HCT116 (cell line): ENCODE measurements at regions not wholly inside any gene's neighbourhood (a gene's known extent, or its start where the extent isn't known, plus 50 kb on each side); places are given as distances from the start of the nearest gene placed in this dataset.

Source experiments
- ATAC-seq: fragments of 200-7000 bp; cut with Tn5 transposase; 2 replicates; pipeline ENCODE4 v1.9.1; 2020; ENCODE audit warnings: mild to moderate bottlenecking, moderate library complexity
- BruUV-seq: library from RNA; stranded (reverse); fragments of 400-500 nt; replicated peaks from 2 replicates; lab custom pipeline; 2021; lab: Mats Ljungman, UMichigan
- CTCF ChIA-PET: fragments of 300-600 bp; sonication (Branson Sonifier 250); formaldehyde crosslinking; loops from one replicate; lab custom pipeline; 2021; ENCODE audit warnings: antibody characterized with exemption; lab: Charles Lee
- POLR2A ChIA-PET: fragments of 300-600, 350-600 bp; sonication (Branson Sonifier 250); formaldehyde crosslinking; loops from one replicate; lab custom pipeline; 2021; ENCODE audit warnings: antibody characterized with exemption; lab: Charles Lee
- RAD21 ChIA-PET, 2 experiments: fragments of 300-600 bp; sonication (Branson Sonifier 250); formaldehyde crosslinking; loops; one replicate each; lab custom pipeline; 2023; ENCODE audit warnings: low total read pairs in 2 of 2; ENCODE audit not compliant: uncharacterized antibody in 2 of 2, unreplicated experiment in 2 of 2, low non-redundant PET in 1 of 2; lab: Charles Lee
- DNase-seq: peaks from one replicate; pipeline ENCODE4 v3.0.0-alpha.2; 2010; ENCODE audit warnings: low read depth, low spot score
- H2AFZ ChIP-seq: fragments of 200-600 bp; shearing (Covaris generic), sonication (generic); 2 replicates; pipeline ENCODE4 v1.6.1; 2017; ENCODE audit warnings: low read depth, mixed run types, mixed read lengths, antibody characterized with exemption, low read length; ENCODE audit not compliant: poor library complexity, severe bottlenecking
- H3K27ac ChIP-seq: 2 replicates; pipeline ENCODE4 v1.5.1; 2012; ENCODE audit warnings: low read depth, low read length
- H3K27me3 ChIP-seq: fragments of 200-600 bp; sonication (generic); 2 replicates; pipeline ENCODE4 v1.6.1; 2016; ENCODE audit warnings: mixed run types, low read length, mixed read lengths; ENCODE audit not compliant: insufficient read depth
- H3K36me3 ChIP-seq, 2 experiments: fragments of 200-500 bp in 1 of 2; fragments of 200-600 bp in 1 of 2; sonication (Bioruptor generic) in 1 of 2; sonication (generic) in 1 of 2; 2 replicates each; pipeline versions ENCODE4 v1.5.1 to v1.6.1; 2014 to 2016; ENCODE audit warnings: low read length in 2 of 2, inconsistent platforms in 1 of 2, mixed read lengths in 1 of 2, mixed run types in 1 of 2; ENCODE audit not compliant: insufficient read depth in 2 of 2, control insufficient read depth in 1 of 2
- H3K4me1 ChIP-seq, 2 experiments: fragments of 200-600 bp in 1 of 2; sonication (generic) in 1 of 2; 2 replicates each; pipeline versions ENCODE4 v1.5.1 to v1.6.1; 2012 to 2017; ENCODE audit warnings: low read length in 2 of 2, inconsistent platforms in 1 of 2, mild to moderate bottlenecking in 1 of 2, mixed read lengths in 1 of 2, mixed run types in 1 of 2, moderate library complexity in 1 of 2; ENCODE audit not compliant: insufficient read depth in 2 of 2, control insufficient read depth in 1 of 2
- H3K4me2 ChIP-seq: fragments of 200-600 bp; sonication (generic); 2 replicates; pipeline ENCODE4 v1.6.1; 2017; ENCODE audit warnings: mixed run types, low read length, mixed read lengths
- H3K4me3 ChIP-seq, 2 experiments: fragments of 200-600 bp in 1 of 2; sonication (generic) in 1 of 2; replicated peaks in 1 of 2; 2 replicates each; pipeline ENCODE4 v1.5.1; 2011 to 2016; ENCODE audit warnings: low read length in 2 of 2, control low read depth in 1 of 2, low read depth in 1 of 2, mild to moderate bottlenecking in 1 of 2, mixed read lengths in 1 of 2, mixed run types in 1 of 2
- H3K79me2 ChIP-seq: fragments of 200-600 bp; sonication (generic); 2 replicates; pipeline ENCODE4 v1.6.1; 2017; ENCODE audit warnings: mild to moderate bottlenecking, mixed run types, low read length, moderate library complexity, mixed read lengths; ENCODE audit not compliant: insufficient read depth
- H3K9ac ChIP-seq: fragments of 200-600 bp; sonication (generic); 2 replicates; pipeline ENCODE4 v1.6.1; 2016; ENCODE audit warnings: low read length, mixed read lengths
- H3K9me2 ChIP-seq: fragments of 200-600 bp; sonication (generic), shearing (Covaris generic); 2 replicates; pipeline ENCODE4 v1.6.1; 2017; ENCODE audit warnings: mixed run types, mild to moderate bottlenecking, moderate library complexity; ENCODE audit not compliant: insufficient read depth
- H3K9me3 ChIP-seq, 2 experiments: fragments of 200-500 bp in 1 of 2; fragments of 200-600 bp in 1 of 2; sonication (Bioruptor generic) in 1 of 2; sonication (generic) in 1 of 2; 2 replicates each; pipeline ENCODE4 v1.6.1; 2014 to 2017; ENCODE audit warnings: low read length in 2 of 2, mixed read lengths in 2 of 2, inconsistent platforms in 1 of 2, low read depth in 1 of 2, mild to moderate bottlenecking in 1 of 2, mixed run types in 1 of 2, moderate library complexity in 1 of 2; ENCODE audit not compliant: control insufficient read depth in 1 of 2, insufficient read depth in 1 of 2
- H4K20me1 ChIP-seq: fragments of 200-600 bp; sonication (generic), shearing (Covaris generic); 2 replicates; pipeline ENCODE4 v1.6.1; 2017; ENCODE audit warnings: mixed run types, mild to moderate bottlenecking, moderate library complexity; ENCODE audit not compliant: insufficient read depth
- CBX3 ChIP-seq: IDR thresholded peaks from 2 replicates; pipeline ENCODE4 v1.6.1; 2012; ENCODE audit warnings: low read depth
- CEBPB ChIP-seq: IDR thresholded peaks from 2 replicates; pipeline ENCODE4 v1.6.1; 2012; ENCODE audit warnings: low read depth
- EGR1 ChIP-seq: IDR thresholded peaks from 2 replicates; pipeline ENCODE4 v1.6.1; 2012; ENCODE audit warnings: low read depth
- ELF1 ChIP-seq: IDR thresholded peaks from 2 replicates; pipeline ENCODE4 v1.6.1; 2012; ENCODE audit warnings: low read depth, borderline replicate concordance
- EZH2phosphoT487 ChIP-seq: fragments of 200-600 bp; IDR thresholded peaks from 2 replicates; pipeline ENCODE4 v1.6.1; 2018; ENCODE audit warnings: antibody characterized with exemption, borderline replicate concordance
- FOSL1 ChIP-seq: IDR thresholded peaks from 2 replicates; pipeline ENCODE4 v1.6.1; 2012; ENCODE audit warnings: low read depth
- JUND ChIP-seq: IDR thresholded peaks from 2 replicates; pipeline ENCODE4 v1.6.1; 2012
- MAX ChIP-seq: IDR thresholded peaks from 2 replicates; pipeline ENCODE4 v1.6.1; 2012
- POLR2AphosphoS5 ChIP-seq: IDR thresholded peaks from 2 replicates; pipeline ENCODE4 v1.6.1; 2011; ENCODE audit warnings: mild to moderate bottlenecking, low read depth, low read length, moderate library complexity
- RAD21 ChIP-seq: IDR thresholded peaks from 2 replicates; pipeline ENCODE4 v1.6.1; 2012; ENCODE audit warnings: low read depth, mild to moderate bottlenecking
- REST ChIP-seq: IDR thresholded peaks from 2 replicates; pipeline ENCODE4 v1.6.1; 2012; ENCODE audit warnings: low read depth
- SIN3A ChIP-seq: IDR thresholded peaks from 2 replicates; pipeline ENCODE4 v1.6.1; 2012; ENCODE audit warnings: low read depth
- SRF ChIP-seq: IDR thresholded peaks from 2 replicates; pipeline ENCODE4 v1.6.1; 2012; ENCODE audit warnings: low read depth
- TCF7L2 ChIP-seq: IDR thresholded peaks from 2 replicates; pipeline ENCODE4 v1.7.0; 2011; ENCODE audit warnings: borderline replicate concordance, inconsistent platforms; ENCODE audit not compliant: insufficient read depth, insufficient read length; ENCODE audit errors: extremely low read depth
- YY1 ChIP-seq: IDR thresholded peaks from 2 replicates; pipeline ENCODE4 v1.6.1; 2011; ENCODE audit warnings: low read length, low read depth, moderate library complexity, mild to moderate bottlenecking; ENCODE audit not compliant: insufficient replicate concordance; ENCODE audit errors: extremely low read depth
- ZBTB33 ChIP-seq: IDR thresholded peaks from 2 replicates; pipeline ENCODE4 v1.6.1; 2011; ENCODE audit warnings: mild to moderate bottlenecking, low read length, moderate library complexity; ENCODE audit not compliant: insufficient replicate concordance; ENCODE audit errors: extremely low read depth
- ZFX ChIP-seq: fragments of 450-650 bp; IDR thresholded peaks from 2 replicates; pipeline ENCODE4 v1.6.1; 2017
- ZNF274 ChIP-seq: fragments of 200-500 bp; sonication (Bioruptor generic); IDR thresholded peaks from 2 replicates; pipeline ENCODE4 v1.6.1; 2014; ENCODE audit warnings: mild to moderate bottlenecking, low read depth, low read length, inconsistent platforms
- intact Hi-C: fragments of 100-400 bp; cut with micrococcal nuclease; formaldehyde crosslinking; loops from 2 replicates; pipeline ENCODE4 v1.10.0; 2022

- Histone ChIP-seq H3K9me3 (no peaks in the 10 kb centered on the region), H3K4me1 (no peaks in the 10 kb centered on the region), H3K4me3 (no peak overlapping the region), H3K9ac (no peak overlapping the region), H2AFZ (no peak overlapping the region), H3K27me3 (no peaks in the 10 kb centered on the region), H3K9me2 (no peaks in the 10 kb centered on the region), H3K4me2 (no peak overlapping the region), H4K20me1 (no peaks in the 10 kb centered on the region), H3K79me2 (no peaks in the 10 kb centered on the region), H3K36me3 (no peaks in the 10 kb centered on the region), H3K27ac (no peak overlapping the region)
- intact Hi-C loops = no loop called here
- no peak for ATAC-seq
- POLR2A ChIA-PET = no interaction called here
- CTCF ChIA-PET = no interaction called here
- RAD21 ChIA-PET = no interaction called here
- TF ChIP-seq SRF = no peak
- no peak for TF ChIP-seq ZBTB33
- TF ChIP-seq REST = no peak
- TF ChIP-seq MAX = no peak
- TF ChIP-seq ZFX = no peak
- no peak for TF ChIP-seq JUND
- TF ChIP-seq EGR1 = no peak
- TF ChIP-seq FOSL1 = no peak
- no peak for TF ChIP-seq ELF1
- no peak for TF ChIP-seq EZH2phosphoT487
- no peak for TF ChIP-seq YY1
- TF ChIP-seq CBX3 = no peak
- no peak for TF ChIP-seq ZNF274
- TF ChIP-seq TCF7L2 = no peak
- TF ChIP-seq SIN3A = no peak
- TF ChIP-seq RAD21 = no peak
- no peak for TF ChIP-seq CEBPB
- TF ChIP-seq POLR2AphosphoS5 = no peak
- DNase-seq = no peak
- BruUV-seq = no TSS peak
Measured at GRCh38 chr6:131377112-131377705, 195.8 kb upstream of the ARG1 start.
